Embryonic facial prominence (tissue), 1 donor: ENCODE measurements at regions not wholly inside any gene's neighbourhood (a gene's known extent, or its start where the extent isn't known, plus 50 kb on each side); places are given as distances from the start of the nearest gene placed in this dataset.
A peak's percentile ranks its signal among the peaks of the same experiment; 100 is the strongest.
"Not testable (repeated sequence)": the region's sequence is repeated elsewhere in the genome, so short reads cannot be mapped to it uniquely, and the experiment has no call there.

Experiments used
- DNase-seq: peaks from one replicate; pipeline ENCODE4 v3.0.0-alpha.2; 2016; ENCODE audit errors: extremely low spot score

DNA sequence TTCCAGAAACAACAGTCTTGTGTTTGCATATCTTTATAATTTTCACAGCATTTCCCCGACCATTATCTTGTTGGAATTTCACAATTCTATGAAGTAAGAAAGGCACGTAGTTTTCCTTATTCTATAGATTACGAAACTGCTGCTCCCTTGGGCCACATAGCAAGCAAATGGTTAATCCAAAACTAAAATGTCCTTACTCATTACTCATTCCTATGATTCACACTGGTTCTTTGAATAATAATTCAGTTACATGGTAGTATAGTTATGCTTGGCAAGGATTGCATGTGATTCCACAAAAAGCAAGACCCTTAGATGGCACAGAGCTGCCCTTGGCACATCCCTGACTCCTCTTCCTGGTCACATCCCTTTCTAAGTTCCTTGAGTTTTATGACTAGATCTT lies 51.2 kb downstream of the OR13H1 start:
- DNase-seq = no peak

DNA sequence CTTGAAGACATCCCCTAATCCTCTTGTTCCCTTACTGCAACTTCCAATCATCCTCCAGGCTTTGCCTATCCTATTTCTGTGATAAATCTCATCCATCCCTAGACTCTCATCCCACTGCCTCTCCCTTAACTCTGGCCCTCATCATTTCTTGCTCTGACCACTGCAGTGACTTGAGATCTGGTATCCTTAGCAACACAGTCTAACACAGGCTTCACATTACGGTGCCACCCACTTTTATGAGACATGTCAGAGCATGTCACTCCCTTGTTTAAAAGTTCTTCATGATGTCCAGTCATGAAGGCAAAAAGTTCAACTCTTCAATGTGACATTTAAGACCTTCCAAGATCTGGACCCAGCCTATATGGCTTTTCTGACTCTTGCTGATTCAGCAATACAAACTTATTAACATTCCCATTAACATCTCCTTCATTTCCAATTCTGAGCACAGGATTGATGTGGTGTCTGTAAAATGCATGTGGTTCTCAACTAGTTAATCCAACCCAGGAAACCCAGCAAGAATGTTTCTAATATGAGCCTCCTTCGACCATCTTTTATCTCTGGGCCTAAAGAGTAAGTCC lies 64.0 kb downstream of the OR13H1 start:
- DNase-seq = no peak

DNA sequence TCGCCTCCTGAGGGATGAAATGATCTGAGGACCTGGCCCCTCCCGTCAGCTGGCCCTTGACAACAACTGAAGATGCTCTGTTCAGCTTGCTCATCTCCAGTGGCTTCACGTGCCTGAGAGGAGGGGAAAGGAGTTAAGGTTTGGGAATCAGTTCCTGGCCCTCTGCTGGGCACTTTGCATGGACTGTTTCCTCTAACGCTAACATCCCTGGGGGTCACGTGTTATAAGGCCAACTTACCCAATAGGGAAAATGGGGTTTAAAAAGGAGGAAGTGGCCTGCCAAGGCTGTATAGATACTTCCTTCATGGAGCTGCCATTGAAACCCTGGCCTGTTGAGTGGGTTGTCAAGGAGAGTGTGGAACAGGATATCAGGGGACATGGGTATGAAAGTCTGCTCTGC lies 65.6 kb downstream of the OR13H1 start:
- no peak for DNase-seq

DNA sequence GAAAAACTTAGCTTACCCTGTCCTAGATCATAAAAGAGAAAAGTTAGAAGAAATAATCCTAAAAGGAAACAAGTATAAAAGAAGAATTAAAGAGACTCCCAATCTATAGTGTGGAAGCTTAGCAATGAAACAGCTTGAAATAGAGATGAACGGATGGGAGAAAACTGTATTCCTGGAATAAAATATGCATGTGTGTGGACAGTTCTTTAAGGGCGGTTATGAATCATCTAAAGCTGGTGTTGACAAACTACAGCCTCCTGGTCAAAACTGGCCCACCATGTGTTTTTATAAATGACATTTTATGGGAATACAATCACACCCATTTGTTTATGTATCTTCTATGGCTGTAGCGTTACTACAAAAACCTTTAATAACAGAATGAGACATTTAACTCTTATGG lies 69.4 kb downstream of the OR13H1 start:
- DNase-seq = no peak

DNA sequence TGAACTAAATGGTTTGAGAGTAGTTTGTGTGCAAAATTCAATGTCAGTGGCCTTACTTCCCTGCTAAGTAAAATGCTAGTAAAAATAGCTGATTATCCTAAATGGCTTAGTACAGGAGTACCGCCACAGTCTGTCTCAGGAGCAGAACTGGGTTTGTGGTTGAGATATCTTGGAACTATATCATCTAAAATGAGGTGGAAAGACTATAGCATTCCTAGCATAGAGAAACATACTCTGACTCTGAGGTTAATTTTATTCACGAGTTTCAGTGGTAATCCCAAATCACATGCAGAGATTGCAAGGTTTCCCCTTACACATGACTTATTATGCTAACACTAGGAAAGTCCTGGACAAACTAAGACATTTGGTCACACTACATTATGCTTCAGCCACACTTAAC lies 70.4 kb downstream of the OR13H1 start:
- no peak for DNase-seq

DNA sequence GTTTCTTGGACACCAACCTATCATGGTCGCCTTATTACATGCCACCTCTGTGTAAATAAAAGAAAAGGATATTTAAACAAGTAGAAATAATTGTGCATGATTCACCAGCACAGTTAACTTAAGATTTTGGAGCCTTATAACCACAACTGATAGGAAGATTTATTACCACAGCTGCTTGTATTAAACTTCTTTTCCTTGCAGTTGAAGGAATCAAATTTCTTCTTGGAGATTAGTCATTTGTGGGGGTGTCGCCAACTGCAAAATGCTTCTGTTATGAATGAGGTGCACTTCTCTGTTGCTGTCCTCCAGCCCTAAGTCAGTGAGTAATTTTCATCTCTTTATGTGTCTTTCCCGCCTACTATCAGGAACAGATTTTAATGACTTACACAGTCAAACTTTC lies 73.3 kb downstream of the OR13H1 start:
- no peak for DNase-seq

DNA sequence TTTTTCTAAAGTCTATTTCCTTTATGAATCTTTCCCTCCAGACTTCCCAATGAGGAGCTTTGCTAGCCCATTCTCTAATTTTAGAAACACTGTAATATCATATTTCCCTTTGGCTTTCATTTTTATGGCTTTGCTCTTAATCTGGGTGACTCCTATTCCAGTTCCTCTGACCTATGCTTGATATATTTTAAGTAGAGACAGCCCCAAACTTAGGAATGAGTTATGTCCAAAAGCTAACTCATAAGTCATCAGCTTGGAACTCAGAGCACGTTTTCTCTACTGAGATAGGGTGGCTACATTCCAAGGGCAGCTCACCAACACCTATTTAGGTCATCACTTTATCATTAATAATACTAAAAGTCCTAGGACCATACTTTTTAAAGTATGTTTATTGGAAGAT lies 77.8 kb downstream of the OR13H1 start:
- DNase-seq = no peak

DNA sequence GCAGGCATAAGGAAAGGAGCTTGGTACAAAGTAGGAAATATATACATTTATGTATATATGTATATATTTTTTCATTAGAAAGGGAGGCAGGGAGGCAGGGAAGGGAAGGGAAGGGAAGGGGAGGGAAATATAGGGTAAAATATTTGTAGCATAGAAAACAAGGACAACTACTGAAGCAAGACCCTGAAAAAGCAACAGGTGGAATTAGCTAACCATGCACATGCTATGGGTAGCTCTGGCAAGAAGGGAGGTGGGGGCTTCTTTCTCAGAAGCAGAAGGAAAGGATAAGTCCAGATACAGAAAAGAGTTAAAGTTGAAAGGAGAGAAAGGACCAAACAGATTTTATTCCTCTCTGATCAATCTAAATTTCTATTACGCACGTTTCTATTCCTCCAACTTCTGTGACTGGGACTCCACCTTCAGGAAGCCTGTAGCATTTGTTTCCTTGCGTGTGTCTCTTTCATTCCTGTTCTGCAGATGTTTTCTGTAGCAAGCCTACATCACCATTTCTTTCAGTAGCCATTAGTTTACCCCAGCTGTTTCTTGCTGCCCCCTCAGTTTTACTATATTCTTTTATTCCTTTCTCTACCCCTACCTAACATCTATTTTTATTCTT lies 82.9 kb downstream of the OR13H1 start:
- DNase-seq = no peak

DNA sequence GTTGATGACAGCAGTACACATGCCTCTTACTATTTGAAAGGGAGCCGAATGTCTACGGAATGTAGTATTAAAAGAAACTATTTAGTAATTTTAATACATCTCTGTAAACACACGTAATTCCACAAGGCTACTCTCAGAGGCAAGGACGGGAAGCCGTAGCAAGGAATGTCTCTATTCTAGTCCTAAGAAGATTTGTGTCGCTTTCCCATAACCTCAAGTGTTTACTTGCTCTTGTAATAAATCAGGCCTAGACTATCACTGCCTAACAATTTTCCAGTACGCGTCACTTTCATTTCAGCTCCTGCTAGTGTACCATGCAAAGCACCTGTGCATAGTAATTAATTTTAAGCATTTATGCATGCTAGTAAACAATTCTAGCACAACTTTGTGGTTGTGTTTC lies 86.7 kb downstream of the OR13H1 start:
- no peak for DNase-seq

DNA sequence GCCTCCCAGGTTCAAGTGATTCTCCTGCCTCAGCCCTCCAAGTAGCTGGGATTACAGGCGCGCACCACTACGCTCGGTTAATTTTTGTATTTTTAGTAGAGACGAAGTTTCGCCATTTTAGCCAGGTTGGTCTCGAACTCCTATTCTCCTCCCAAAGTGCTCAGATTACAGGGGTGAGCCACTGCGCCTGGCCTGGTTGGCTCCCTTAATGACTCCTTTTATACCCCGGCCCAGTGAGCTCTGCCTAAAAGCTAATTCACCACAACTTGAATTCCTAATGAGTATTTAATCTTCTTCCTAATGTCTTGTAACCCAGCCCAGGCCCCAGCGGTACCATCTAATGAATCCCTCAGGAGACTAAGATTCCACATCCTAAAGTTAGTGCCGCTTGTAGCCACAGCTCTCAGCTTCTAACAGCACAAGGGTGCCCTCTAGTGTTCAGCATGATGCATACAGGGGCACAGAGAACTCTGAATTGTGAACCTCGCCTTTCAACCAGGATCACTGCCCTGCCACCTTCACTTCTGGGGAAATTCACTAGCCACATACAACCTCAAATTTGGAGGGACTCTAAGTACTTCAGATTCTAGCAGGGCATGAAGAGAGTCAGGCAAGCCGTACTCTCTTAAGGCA lies 89.5 kb downstream of the OR13H1 start:
- peak; percentile 20 for DNase-seq

DNA sequence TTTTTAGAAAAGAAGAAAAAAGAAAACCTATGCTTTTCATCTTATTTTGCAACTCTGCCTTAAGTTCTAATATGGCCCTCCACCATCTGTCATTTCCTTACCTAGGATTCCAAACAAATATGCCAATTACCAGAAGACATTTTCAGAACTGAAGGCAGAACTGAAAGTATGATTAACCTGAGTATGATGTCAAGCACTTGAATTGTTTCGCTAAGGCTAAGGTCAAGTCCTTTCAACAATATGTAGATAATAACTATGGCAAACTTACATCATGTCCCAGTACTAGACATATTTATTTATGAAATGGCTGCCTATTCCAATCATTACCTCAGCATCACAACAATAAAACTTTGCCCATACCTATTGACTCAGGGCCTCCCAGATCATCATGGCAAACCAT lies 91.0 kb downstream of the OR13H1 start:
- no peak for DNase-seq

DNA sequence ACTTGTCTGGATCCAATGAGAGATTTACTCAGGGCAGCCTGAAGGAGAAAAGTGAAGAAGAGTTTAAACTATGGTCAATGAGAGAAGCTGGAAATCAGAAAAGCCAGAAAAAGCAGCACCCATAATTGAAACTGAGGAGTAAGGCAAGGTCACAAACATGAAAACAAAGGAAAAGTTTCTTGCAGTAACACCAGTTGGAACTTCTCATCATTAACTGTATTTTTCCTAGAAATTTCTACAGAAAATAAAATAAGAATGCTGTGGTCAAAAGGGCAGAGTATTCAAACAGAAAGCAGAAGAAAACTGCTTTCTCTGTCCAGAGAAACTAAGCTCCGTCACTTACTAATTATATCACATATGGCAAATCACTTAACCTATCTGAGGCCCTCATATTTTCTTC lies 102.2 kb downstream of the OR13H1 start:
- DNase-seq = no peak

DNA sequence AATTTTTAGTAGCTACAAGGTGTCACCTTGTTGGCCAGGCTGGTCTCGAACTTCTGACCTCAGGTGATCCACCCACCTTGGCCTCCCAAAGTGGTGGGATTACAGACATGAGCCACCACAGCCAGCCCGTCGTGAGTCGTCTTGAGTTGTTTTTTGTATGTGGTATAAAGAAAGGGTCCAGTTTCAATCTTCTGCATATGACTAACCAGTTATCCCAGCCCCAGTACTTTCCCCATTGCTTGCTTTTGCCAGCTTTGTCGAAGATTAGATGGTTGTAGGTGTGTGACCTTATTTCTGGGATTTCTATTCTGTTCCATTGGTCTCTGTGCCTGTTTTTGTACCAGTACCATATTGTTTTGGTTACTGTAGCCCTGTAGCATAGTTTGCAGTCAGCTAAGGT lies 105.9 kb downstream of the OR13H1 start:
- DNase-seq = no peak

DNA sequence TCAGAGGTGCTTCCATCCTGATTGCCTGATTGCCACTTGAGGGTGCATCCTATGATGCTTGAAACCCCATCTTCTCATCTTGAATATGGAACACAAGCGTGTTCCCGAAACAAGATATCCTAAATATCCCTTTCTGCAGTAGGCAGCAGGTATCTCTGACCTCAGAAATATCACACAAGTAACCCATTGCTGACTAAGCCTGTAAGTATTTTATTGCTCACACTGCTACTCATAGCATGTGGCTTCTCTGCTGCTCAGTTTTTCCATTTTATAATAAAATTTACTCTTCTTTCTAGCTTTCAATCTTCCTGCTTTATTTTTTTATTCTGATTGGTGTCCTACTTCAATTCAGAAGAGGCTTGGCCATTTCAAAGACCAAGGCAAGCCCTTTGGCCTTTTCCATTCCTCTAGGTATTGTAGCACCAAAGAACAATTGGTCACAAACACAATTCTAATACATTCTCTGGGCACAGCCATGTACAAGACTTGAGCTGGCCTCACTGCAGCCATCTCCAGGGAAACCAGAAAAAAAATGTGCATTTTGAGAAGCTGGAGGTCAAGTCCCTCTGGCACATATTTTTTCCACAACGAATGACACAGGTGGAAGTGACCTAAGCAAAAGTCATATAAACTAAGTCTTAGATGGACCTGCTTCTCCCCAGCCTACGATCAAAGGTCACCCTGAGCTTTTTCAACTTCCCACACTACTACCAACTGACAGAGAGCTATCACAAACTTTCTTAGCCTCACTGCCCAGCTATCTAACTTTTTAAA lies 107.0 kb downstream of the OR13H1 start:
- DNase-seq = no peak

DNA sequence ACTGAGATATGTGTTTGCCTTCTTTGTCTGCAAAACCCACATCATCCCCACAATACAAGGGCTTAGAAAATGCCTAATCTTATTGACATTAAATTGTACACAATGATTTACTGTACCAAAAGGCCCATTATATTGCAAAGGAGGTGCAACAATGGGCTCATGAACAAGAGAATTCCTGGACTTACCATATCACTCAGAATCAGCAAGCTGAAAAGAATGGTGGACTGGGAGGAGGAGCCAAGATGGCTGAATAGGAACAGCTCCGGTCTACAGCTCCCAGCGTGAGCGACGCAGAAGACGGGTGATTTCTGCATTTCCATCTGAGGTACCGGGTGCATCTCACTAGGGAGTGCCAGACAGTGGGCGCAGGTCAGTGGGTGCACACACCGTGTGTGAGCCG lies 119.9 kb downstream of the OR13H1 start:
- DNase-seq = not testable (repeated sequence)

DNA sequence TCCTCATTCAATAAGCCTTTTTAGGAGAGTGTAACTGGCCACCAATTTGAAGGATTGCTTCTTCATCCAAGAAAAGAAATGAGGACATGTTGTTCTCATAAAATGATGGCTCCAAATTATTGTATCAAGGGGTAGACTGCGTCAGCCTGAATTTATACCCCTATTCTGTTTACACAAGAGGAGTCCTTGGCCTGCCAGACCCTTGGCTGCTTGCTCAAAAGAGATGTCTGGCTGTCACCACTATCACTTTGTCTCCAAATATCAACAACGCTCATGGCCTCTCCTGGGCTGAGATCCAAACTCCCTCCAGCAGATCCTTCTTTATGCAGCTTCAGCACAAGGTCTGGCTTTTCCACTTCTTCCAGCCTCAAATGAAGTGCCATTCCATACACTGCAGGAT lies 127.9 kb downstream of the OR13H1 start:
- DNase-seq = no peak

DNA sequence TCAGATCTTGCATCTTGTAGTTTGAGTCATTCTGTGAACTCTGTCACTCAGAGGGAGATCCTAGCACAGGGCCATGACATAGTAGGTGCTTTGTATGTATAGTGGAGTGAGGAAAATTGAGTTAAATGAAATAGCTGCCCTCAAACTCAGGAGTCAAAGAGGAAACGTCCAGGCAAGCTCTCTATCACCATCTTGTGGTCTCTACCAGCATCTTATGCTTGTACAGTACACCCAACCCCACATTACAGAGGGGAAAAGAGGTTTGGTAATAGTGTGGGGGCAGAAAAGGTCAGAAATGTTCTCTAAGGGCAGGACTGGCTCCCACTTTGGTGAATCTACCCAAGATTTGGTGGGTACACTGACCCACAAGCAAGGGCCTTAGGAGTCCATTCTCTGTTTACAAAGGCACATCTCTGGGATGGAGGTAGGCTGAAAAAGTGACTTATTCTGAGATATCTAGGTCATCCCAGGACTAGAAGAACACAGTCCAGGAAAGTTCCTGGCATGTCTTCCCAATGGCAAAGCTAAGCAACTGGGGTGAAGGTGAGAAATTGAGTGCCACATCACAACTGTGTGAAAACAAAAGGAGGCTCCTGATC lies 131.8 kb downstream of the OR13H1 start:
- no peak for DNase-seq

DNA sequence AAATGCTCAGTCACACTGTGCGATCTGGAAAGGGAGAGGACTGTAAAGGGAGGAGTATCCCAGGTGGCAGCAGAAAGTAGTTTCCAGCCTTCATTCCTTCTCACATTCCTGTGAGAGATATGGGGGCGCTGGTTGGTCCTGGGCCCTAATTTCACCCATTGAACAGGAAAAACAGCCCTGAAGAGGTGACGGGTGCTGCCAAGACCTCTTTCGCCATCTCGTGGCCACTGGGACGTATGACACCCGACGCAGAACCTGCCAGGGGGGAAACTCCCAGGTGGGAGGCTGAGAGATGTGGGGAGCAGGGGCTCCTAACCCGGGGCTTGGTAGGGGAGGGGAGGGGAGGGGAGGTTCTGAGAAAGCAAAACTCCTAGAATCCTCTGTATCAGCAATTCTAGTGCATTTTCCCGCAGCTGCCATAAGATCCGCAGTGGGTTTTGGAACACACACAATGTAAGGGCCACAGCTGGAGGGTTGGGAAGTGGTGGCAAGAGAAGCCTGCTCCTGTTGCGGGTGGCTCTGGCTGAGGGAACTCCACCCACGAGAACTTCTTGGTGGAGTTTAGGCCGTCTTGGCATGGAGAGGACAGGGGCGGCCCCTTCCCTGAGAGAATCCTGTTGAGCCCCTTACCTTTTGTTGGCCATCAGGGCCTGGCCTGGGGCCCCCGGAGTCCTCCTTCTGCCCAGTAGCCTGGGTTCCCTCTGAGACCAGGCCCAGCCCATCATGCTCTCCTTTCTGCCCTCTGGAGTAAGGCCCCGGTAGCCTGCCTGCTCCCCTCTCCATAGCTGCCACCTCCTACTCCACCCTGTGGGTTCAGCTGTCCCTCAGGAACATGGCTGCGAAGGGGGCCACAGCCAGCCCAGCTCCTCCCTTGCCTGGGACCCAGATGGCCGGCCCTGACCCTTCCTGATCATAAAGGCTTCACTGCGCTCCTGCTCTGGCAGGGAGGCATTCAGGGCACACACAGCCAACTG lies 134.1 kb downstream of the OR13H1 start:
- no peak for DNase-seq

DNA sequence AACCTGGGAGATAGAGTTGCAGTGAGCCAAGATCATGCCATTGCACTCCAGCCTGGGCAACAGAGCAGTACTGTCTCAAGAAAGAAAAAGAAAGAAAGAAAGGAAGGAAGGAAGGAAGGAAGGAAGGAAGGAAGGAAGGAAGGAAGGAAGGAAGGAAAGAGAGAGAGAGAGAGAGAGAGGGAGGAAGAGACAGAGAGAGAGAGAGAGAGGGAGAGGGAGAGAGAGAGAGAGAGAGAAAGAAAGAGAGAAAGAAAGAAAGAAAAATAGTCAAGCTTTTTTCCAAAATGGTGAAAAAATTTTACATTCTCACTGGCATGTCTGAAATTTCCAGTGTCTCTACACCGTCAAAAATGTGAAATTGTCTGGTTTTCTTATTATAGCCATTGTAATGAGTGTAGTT lies 138.9 kb downstream of the OR13H1 start:
- DNase-seq = not testable (repeated sequence)

DNA sequence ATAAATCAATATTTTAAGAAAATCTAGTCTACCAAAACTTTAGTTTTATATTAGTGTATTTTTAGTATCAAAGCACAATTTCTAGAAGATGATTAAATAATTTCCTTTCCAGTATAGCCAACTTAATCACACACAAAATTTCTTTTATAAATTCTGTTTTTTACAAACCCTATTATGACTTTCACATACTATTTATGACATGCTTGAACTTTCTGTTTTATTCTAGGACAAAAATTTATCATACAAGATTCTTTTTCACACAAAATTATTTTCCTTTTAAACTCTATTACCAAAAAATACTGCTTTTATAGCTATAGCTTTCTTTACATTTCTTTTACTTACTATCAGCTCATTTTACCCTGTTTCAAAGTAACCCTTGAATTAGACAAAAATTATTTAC lies 149.5 kb downstream of the OR13H1 start:
- DNase-seq = no peak

DNA sequence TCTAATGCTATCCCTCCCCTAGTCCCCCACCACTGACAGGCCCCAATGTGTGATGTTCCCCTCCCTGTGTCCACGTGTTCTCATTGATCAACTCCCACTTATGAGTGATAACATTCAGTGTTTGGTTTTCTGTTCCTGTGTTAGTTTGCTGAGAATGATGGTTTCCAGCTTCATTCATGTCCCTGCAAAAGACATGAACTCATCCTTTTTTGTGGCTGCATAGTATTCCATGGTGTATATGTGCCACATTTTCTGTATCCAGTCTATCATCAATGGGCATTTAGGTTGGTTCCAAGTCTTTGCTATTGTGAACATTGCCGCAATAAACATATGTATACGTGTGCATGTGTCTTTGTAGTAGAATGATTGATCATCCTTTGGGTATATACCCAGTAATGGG lies 153.1 kb downstream of the OR13H1 start:
- not testable (repeated sequence) for DNase-seq
